Activated T-cell treated with anti-CD3 and anti-CD28 coated beads, Interleukin-2, amount 50 U/mL, for 72 hours (primary cell): ENCODE measurements at regions not wholly inside any gene's neighbourhood (a gene's known extent, or its start where the extent isn't known, plus 50 kb on each side); places are given as distances from the start of the nearest gene placed in this dataset.
"Not testable (repeated sequence)": the region's sequence is repeated elsewhere in the genome, so short reads cannot be mapped to it uniquely, and the experiment has no call there.

ENCODE experiments used
- ATAC-seq, 2 donors: fragments of 150-1000 bp; cut with Tn5 transposase; replicated peaks in 1 of 2; 2 replicates each; pipeline ENCODE4 v1.10.0; 2021; ENCODE audit warnings: moderate library complexity in 2 of 2, mild to moderate bottlenecking in 1 of 2
- DNase-seq, 2 donors: peaks; one replicate each; pipeline ENCODE4 v3.0.0; 2021 to 2022; ENCODE audit warnings: mixed read lengths in 1 of 2
- H3K27ac Mint-ChIP-seq: one replicate; pipeline ENCODE4 v1.8.0; 2022; ENCODE audit warnings: mild to moderate bottlenecking, moderate library complexity, mixed read lengths
- H3K27me3 Mint-ChIP-seq: one replicate; pipeline ENCODE4 v1.8.0; 2022; ENCODE audit warnings: low read depth, mixed read lengths
- H3K36me3 Mint-ChIP-seq, 2 donors: one replicate each; pipeline ENCODE4 v1.8.0; 2022; ENCODE audit warnings: mixed read lengths in 2 of 2, mild to moderate bottlenecking in 1 of 2; ENCODE audit not compliant: insufficient read depth in 2 of 2
- H3K4me1 Mint-ChIP-seq: one replicate; pipeline ENCODE4 v1.8.0; 2022; ENCODE audit warnings: low read depth, mixed read lengths
- H3K4me3 Mint-ChIP-seq, 2 donors: one replicate each; pipeline ENCODE4 v1.8.0; 2022; ENCODE audit warnings: mild to moderate bottlenecking in 2 of 2, mixed read lengths in 2 of 2, moderate library complexity in 2 of 2
- H3K9me3 Mint-ChIP-seq, 2 donors: one replicate each; pipeline ENCODE4 v1.8.0; 2022; ENCODE audit warnings: mixed read lengths in 2 of 2

DNA sequence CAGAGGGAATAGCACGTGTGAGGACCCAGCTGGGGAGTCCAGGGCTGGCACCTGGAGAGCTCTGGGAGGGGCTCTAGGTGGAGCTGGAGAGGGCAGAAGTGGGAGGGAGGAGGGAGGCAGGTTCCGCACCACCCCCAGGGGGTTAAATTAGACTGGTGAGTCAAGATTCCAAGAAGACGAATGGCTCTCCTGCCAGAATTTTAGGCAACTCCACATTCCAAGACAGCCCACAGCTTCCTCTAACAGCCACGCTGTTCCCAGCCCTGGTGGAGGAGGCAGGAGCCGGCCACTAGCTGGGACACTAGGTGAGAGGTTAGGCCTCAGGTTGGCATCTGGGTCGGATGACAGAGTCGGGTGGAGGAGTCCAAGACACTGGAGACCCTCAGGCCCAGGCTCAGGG lies 60.2 kb downstream of the TFAP2C start:
- Mint-ChIP-seq H3K27ac (no peak overlapping the region), H3K36me3 (no peaks in the 10 kb centered on the region), H3K4me3 (no peak overlapping the region), H3K9me3 (peaks cover 1 to 2% of the 10 kb centered on the region in 2 donors), H3K27me3 (no peaks in the 10 kb centered on the region), H3K4me1 (no peaks in the 10 kb centered on the region)
- ATAC-seq = no peak
- no peak for DNase-seq

DNA sequence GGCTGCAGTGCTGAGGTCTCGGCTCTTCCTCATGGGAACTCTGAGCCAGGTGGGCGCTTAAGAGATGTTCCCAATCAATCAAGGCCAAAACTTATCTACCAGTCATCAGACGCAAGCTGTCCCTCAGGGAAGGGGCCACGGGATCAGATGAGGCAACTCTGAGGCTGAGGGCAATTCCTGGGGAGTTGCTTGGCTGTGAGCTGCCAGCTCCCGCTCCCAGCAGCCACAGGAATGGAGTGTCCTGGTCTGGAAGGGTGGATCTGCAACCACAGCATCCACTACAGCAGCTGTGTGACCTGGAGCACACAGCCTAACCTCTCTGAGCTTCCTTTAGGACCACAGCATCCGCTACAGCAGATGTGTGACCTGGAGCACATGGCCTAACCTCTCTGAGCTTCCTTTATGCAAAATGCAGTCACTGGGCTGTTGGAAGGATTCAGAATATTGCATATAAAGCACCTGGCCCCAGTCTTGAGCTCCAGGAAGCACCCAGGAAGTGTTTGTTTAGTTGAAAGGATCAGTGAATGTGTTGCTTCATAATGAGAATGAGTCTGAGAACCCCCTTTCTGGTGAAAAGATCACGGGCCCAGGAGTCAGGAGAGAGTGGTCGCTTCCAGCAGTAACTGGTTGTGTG lies 60.9 kb downstream of the TFAP2C start:
- no peak overlapping the region for H3K4me3 Mint-ChIP-seq
- no peaks in the 10 kb centered on the region for H3K4me1 Mint-ChIP-seq
- no peak for ATAC-seq
- H3K9me3 Mint-ChIP-seq = peaks cover 1 to 2% of the 10 kb centered on the region in 2 donors
- no peak overlapping the region for H3K27ac Mint-ChIP-seq
- no peaks in the 10 kb centered on the region for H3K36me3 Mint-ChIP-seq
- DNase-seq = no peak
- no peaks in the 10 kb centered on the region for H3K27me3 Mint-ChIP-seq

DNA sequence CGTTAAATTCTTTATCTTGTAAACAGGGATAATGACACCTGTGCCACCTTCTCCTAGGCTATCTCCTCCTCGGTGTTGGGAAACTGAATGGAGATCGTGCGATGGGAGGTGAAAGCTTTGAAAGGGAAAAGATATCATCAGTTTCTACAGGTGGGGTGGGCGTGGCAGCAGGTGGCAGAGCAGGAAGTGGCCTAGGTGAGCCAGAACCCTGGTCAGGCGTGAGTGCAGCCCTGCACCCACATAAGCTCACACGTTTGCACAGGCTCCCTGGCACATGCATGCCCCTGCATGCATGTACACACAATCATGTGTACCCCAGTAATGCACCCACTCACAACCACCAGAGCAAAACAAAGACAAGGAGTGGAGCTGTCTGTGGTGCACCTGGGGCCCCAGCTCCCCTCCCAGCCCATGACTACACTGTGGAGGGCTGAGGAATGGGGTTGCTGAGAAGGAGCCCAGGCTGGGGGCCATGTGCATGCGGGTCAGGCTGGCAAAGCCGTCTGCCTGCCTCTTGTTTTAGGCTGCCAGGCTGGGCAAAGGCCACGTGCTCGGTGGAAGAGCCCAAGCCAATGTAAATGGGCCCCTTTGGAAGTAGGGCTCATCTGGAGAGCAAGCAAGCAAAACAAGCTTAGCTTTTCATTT lies 61.5 kb downstream of the TFAP2C start:
- Mint-ChIP-seq H3K36me3 (no peaks in the 10 kb centered on the region), H3K4me1 (no peaks in the 10 kb centered on the region), H3K27me3 (no peaks in the 10 kb centered on the region), H3K9me3 (peaks cover 1 to 2% of the 10 kb centered on the region in 2 donors), H3K4me3 (no peak overlapping the region), H3K27ac (no peak overlapping the region)
- no peak for ATAC-seq
- no peak for DNase-seq

DNA sequence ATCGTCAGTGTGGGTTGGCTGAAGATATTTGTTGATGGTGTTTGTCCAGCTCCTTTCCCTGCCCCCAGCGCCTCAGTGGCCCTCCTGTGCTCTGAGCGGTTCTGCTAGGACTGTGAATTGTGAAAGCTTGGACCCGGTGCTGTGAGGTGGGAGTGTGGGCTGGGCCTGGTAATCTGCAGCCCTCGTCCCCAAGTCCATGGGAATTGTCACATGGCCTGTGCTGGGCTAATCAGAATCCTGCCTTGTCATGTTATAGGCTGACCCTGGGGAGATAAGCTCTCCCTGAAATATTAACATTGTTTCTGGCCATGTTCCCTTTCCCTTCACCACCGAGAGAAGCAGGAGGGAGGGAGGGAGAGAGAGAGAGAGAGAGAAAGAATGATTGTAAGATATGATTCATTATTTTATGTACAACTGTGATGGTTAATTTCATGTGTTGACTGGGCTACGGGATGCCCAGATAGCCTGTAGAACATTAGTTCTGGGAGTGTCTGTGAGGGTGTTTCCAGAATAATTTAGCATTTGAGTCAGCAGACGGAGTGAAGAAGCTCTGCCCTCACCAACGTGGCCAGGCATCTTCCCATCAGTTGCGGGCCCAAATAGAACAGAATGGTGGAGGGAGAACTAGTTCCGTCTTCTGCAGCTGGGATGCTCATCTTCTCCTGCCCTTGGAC lies 62.4 kb downstream of the TFAP2C start:
- Mint-ChIP-seq H3K27ac (no peak overlapping the region), H3K9me3 (peaks cover 1 to 2% of the 10 kb centered on the region in 2 donors), H3K27me3 (no peaks in the 10 kb centered on the region), H3K4me1 (no peaks in the 10 kb centered on the region), H3K36me3 (no peaks in the 10 kb centered on the region), H3K4me3 (no peak overlapping the region)
- ATAC-seq (no peak), DNase-seq (no peak)

DNA sequence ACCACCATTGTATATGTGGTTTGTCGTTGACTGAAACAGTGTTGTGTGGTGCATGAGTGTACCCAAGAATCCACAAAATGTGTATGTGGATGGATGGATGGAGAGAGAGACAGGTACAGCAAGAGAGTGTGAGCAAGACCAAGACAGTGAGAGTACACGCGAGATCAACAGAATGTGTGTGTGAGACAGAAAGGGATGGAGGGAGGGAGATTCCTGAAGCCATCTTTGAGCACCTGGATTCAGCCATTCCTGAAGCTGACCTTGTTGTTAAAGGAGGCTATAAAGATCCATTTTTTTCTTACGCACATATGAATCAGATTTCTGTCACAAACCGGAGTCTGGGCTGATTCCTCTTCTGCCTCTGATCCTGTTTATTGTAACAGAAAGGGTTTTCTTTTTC lies 64.1 kb downstream of the TFAP2C start:
- Mint-ChIP-seq H3K27me3 (no peaks in the 10 kb centered on the region), H3K27ac (no peak overlapping the region)

DNA sequence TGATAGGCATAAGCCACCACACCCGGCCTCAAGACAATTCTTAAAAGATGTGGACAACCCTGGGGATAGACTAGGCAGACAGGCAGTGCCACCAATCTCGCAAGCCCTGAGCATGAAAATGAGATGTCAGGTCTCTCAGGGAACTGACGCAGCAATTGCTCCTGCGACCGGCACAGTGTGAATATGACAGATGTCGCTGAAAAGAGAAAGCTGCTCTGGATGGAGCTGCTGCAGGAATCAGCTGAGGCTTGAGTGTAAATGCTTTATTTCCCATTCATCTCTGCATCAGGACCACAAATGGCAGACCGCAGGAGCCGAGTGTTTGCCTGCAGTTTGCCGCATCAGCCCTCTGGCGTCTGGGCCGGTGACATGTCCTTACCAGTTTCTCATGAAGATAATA lies 68.4 kb downstream of the TFAP2C start:
- H3K9me3 Mint-ChIP-seq = peaks cover 1 to 2% of the 10 kb centered on the region in 2 donors
- no peaks in the 10 kb centered on the region for H3K36me3 Mint-ChIP-seq
- ATAC-seq (no peak), DNase-seq (no peak)
- H3K4me3 Mint-ChIP-seq = no peak overlapping the region
- H3K4me1 Mint-ChIP-seq = no peaks in the 10 kb centered on the region
- no peak overlapping the region for H3K27ac Mint-ChIP-seq
- H3K27me3 Mint-ChIP-seq = no peaks in the 10 kb centered on the region

More for the DNA sequence above, 64.1 kb downstream of the TFAP2C start:
- peaks cover 1 to 2% of the 10 kb centered on the region in 2 donors for H3K9me3 Mint-ChIP-seq
- no peak for ATAC-seq
- H3K36me3 Mint-ChIP-seq = no peaks in the 10 kb centered on the region
- H3K4me3 Mint-ChIP-seq = no peak overlapping the region
- DNase-seq = no peak
- H3K4me1 Mint-ChIP-seq = no peaks in the 10 kb centered on the region

DNA sequence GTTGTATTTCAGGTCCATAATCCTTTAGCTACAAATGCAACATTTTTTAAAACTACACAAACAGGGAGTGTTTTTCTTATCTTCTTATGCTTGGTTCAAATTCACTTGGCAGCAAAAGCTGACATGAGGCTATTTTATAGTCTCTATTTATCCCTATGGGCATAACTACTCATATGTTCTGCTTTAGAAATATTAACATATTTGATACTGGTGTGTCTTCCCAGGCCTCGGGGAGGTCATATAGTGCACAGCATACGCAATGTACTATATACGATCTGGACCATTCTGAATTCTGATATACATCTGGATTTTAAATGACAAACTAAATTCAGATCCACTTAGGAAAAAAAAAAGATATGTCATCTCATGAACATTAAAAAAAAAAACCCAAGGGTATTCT lies 69.2 kb downstream of the TFAP2C start:
- H3K9me3 Mint-ChIP-seq = no peaks in the 10 kb centered on the region
- H3K36me3 Mint-ChIP-seq = no peaks in the 10 kb centered on the region
- no peak overlapping the region for H3K4me3 Mint-ChIP-seq
- H3K27me3 Mint-ChIP-seq = no peaks in the 10 kb centered on the region
- no peak overlapping the region for H3K27ac Mint-ChIP-seq
- no peaks in the 10 kb centered on the region for H3K4me1 Mint-ChIP-seq
- ATAC-seq (no peak), DNase-seq (no peak)

DNA sequence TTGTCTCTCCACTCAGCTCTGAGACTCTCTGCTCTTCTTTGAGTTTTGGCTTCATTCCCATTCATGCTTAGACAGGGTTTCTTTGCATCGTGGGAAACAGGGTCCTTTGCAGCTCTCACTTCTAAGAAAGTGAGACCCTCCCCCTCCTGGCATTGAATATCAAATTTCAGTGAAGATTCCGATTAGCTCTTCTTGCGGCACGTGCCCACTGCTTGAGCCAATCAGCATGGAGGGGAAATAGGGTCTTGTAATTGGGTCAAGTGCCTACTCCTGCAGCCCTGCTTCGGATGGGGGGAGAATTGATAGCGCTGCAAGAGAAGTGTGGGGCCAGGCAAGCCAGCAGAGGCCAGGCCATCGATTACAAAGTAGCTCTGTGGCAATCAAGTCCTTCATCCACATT lies 69.6 kb downstream of the TFAP2C start:
- Mint-ChIP-seq H3K36me3 (no peaks in the 10 kb centered on the region), H3K4me3 (no peak overlapping the region), H3K27ac (no peak overlapping the region), H3K9me3 (no peaks in the 10 kb centered on the region), H3K27me3 (no peaks in the 10 kb centered on the region), H3K4me1 (no peaks in the 10 kb centered on the region)
- ATAC-seq (no peak), DNase-seq (no peak)

DNA sequence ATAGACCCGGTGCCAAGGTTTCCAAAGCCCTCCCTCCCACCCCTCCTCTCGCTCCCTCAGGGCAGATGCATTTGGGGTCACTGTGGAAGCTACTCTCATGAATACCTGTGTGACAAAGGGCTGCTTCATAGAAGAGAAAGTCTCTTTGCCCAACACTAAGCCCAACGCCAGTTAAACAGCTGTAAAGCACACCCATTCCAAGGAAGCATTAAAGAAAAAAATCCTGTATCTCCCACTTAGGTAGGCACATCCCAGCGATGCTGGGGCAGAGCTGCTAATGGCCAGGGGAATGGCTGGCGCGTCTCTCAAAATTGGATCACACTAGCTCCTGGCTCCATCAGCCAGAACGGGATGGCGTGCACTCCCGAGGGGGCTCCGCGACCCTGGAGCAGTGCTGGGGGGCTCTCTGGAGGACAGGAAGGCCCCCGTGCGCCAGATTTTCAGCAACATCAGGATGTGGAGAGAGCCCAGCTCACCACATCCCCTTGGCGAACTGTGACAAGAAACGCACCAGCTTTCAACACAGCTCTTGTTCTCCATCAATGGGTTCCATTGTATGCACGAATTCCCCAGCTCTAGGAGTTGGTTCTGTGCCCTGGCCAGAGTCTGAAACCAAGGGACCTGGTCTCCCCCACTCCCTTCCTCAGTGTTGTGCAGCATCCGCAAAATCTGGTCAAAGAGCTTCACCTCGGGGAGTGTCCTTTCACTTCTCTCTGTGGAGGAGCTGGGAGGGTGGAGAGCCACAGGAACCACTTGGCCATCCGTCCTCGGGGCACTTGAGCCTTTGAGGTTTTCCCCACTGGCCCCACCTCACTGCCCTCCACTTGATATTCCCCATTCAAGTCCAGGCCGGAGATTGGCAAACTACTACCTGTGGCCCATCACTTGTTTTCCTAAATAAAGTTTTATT lies 74.1 kb downstream of the TFAP2C start:
- no peak for ATAC-seq
- Mint-ChIP-seq H3K27me3 (no peaks in the 10 kb centered on the region), H3K9me3 (peaks cover 0 to 2% of the 10 kb centered on the region in 2 donors), H3K27ac (no peak overlapping the region), H3K4me3 (no peak overlapping the region), H3K36me3 (no peaks in the 10 kb centered on the region), H3K4me1 (no peaks in the 10 kb centered on the region)
- DNase-seq = no peak

DNA sequence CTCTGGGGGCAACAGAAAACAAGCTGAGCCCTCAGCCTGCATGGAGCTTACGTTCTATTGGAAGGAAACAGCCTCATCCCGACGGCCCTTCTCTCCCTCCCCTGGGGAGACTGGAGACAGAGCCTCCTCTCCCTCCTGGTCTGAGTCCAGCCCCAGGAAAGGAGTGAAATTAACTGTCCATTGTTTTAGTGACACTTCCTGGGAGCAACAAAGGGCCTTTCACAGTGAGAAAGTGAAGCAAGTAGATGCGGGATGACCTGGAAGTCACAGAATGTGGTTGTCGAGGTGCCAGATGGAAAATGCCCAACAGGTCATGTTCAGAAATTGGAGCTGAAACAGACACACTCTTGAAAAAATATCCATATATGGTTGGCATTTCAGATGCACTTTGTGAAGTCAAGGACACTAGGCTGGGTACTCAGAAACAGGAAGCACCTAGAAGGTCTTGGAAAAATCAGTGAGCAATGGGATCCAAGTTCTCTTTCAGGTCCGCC lies 77.8 kb downstream of the TFAP2C start:
- H3K27me3 Mint-ChIP-seq = peaks cover 6% of the 10 kb centered on the region
- H3K4me1 Mint-ChIP-seq = no peaks in the 10 kb centered on the region
- ATAC-seq = no peak

DNA sequence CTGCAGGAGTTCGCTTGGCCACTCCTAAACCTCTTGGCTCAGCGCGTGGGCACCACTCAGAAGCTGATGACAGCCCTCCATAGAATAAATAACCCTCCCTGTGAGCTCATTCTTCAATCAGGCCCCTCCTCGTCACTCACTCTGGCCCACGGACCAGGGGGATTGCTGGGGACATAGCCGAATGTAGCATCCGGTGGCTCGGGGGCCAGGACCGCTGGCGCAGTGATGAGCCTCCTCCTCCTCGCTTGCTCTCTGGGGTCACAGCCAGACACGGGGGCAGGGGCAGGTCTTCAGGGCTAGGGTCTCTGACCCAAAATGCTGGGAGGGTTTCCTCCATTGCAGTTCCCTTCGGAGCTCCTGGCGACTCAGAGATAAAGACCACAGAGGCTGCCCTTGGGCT lies 79.9 kb downstream of the TFAP2C start:
- Mint-ChIP-seq H3K4me3 (no peak overlapping the region), H3K4me1 (no peaks in the 10 kb centered on the region), H3K36me3 (no peaks in the 10 kb centered on the region), H3K27ac (no peak overlapping the region), H3K27me3 (peaks cover 6% of the 10 kb centered on the region), H3K9me3 (peaks cover 0 to 6% of the 10 kb centered on the region in 2 donors)
- ATAC-seq (no peak), DNase-seq (no peak)

More for the DNA sequence above, 77.8 kb downstream of the TFAP2C start:
- Mint-ChIP-seq H3K36me3 (no peaks in the 10 kb centered on the region), H3K4me3 (no peak overlapping the region), H3K27ac (no peak overlapping the region), H3K9me3 (peaks cover 0 to 6% of the 10 kb centered on the region in 2 donors)
- DNase-seq = no peak

DNA sequence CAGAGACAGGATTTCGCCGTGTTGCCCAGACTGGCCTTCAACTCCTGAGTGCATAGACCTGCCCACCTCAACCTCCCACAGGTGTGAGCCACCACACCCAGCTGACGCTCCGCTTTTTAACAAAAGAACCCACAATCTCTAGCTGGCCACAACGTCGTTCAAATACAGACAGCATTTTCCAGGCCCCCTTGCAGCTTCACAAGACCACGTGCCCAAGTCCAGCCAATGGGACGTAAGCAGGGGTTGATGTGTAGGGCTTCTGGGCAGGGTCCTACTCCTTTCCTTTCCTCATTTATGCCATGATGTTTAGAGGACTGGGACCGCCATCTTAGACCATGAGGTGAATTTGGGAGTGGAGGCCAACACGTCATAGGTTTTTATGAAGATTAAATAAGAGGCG lies 81.0 kb downstream of the TFAP2C start:
- Mint-ChIP-seq H3K4me3 (no peak overlapping the region), H3K27ac (no peak overlapping the region), H3K36me3 (no peaks in the 10 kb centered on the region), H3K27me3 (peaks cover 6% of the 10 kb centered on the region), H3K9me3 (peaks cover 0 to 6% of the 10 kb centered on the region in 2 donors), H3K4me1 (no peaks in the 10 kb centered on the region)
- DNase-seq (no peak), ATAC-seq (no peak)

DNA sequence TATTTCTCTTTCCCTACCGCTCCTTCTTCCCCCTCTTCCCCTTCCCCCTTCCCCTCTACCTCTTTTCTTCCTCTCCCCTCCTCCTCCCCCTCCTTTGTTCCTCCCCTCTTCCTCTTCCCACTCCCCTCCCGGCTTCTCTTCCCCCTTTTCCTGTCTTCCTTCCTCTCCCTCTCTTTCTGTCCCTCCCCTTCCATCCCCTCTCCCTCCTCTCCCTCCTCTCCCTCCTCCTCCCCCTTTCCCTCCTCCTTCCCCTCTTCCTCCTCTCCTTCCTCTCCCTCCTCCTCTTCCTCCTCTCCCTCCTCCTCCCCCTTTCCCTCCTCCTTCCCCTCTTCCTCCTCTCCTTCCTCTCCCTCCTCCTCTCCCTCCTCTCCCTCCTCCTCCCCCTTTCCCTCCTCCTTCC lies 81.5 kb downstream of the TFAP2C start:
- not testable (repeated sequence) for H3K36me3 Mint-ChIP-seq, H3K4me3 Mint-ChIP-seq, DNase-seq, H3K9me3 Mint-ChIP-seq, ATAC-seq, H3K27ac Mint-ChIP-seq, H3K4me1 Mint-ChIP-seq, H3K27me3 Mint-ChIP-seq
